DND-41 (cell line): ENCODE measurements at regions not wholly inside any gene's neighbourhood (a gene's known extent, or its start where the extent isn't known, plus 50 kb on each side); places are given as distances from the start of the nearest gene placed in this dataset.

ENCODE experiments used
- EZH2 ChIP-seq: IDR thresholded peaks from 3 replicates; pipeline ENCODE4 v1.6.1; 2012; ENCODE audit warnings: borderline replicate concordance, low read depth, mild to moderate bottlenecking, moderate library complexity, low read length, inconsistent platforms; ENCODE audit not compliant: severe bottlenecking
- TF ChIP-seq, protein P1 (sequence below): IDR thresholded peaks from 2 replicates; pipeline ENCODE4 v1.5.1; 2012; ENCODE audit warnings: borderline replicate concordance, low read length, moderate library complexity, mild to moderate bottlenecking; ENCODE audit not compliant: poor library complexity, severe bottlenecking; ENCODE audit errors: extremely low read depth

DNA sequence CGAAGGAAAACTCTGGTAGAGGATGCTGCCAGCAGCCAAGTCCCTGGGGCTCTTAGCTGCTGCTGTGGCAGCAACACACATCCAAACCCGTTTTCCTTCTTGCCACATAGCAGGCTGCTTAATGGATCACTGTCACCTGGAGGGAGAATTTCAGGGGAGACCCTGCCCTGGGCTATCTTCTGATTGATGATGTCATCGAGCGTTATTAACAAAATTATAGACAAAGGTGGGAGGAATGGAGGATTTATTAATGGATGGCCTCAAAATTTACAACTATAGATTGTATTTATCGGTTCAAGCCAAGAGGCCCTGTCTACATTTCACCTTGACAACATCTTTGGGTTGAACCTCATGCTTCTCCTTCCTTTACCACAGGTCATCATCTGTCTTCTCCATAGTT, 120.8 kb upstream of the PZP start:
- TF ChIP-seq, protein P1, sequence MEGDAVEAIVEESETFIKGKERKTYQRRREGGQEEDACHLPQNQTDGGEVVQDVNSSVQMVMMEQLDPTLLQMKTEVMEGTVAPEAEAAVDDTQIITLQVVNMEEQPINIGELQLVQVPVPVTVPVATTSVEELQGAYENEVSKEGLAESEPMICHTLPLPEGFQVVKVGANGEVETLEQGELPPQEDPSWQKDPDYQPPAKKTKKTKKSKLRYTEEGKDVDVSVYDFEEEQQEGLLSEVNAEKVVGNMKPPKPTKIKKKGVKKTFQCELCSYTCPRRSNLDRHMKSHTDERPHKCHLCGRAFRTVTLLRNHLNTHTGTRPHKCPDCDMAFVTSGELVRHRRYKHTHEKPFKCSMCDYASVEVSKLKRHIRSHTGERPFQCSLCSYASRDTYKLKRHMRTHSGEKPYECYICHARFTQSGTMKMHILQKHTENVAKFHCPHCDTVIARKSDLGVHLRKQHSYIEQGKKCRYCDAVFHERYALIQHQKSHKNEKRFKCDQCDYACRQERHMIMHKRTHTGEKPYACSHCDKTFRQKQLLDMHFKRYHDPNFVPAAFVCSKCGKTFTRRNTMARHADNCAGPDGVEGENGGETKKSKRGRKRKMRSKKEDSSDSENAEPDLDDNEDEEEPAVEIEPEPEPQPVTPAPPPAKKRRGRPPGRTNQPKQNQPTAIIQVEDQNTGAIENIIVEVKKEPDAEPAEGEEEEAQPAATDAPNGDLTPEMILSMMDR: no peak
- TF ChIP-seq EZH2: no peak
